Ishikawa (cell line): ENCODE measurements at regions not wholly inside any gene's neighbourhood (a gene's known extent, or its start where the extent isn't known, plus 50 kb on each side); places are given as distances from the start of the nearest gene placed in this dataset.

Experiments
- CEBPB ChIP-seq: IDR thresholded peaks from 2 replicates; pipeline ENCODE4 v1.6.1; 2012
- CREB1 ChIP-seq: IDR thresholded peaks from 2 replicates; pipeline ENCODE4 v1.6.1; 2012; ENCODE audit warnings: low read depth
- EGR1 ChIP-seq: IDR thresholded peaks from 2 replicates; pipeline ENCODE4 v1.6.1; 2012
- EP300 ChIP-seq: IDR thresholded peaks from 2 replicates; pipeline ENCODE4 v1.6.1; 2012; ENCODE audit warnings: borderline replicate concordance
- FOXM1 ChIP-seq: IDR thresholded peaks from 2 replicates; pipeline ENCODE4 v1.6.1; 2012; ENCODE audit warnings: low read depth, borderline replicate concordance
- MAX ChIP-seq: IDR thresholded peaks from 2 replicates; pipeline ENCODE4 v1.6.1; 2012
- NFIC ChIP-seq: IDR thresholded peaks from 2 replicates; pipeline ENCODE4 v1.6.1; 2012
- RAD21 ChIP-seq: IDR thresholded peaks from 2 replicates; pipeline ENCODE4 v1.6.1; 2012; ENCODE audit warnings: low read depth
- REST ChIP-seq: IDR thresholded peaks from 2 replicates; pipeline ENCODE4 v1.6.1; 2012; ENCODE audit warnings: low read depth, mild to moderate bottlenecking
- TAF1 ChIP-seq: IDR thresholded peaks from 2 replicates; pipeline ENCODE4 v1.6.1; 2012; ENCODE audit warnings: low read depth, mild to moderate bottlenecking
- TCF12 ChIP-seq: IDR thresholded peaks from 2 replicates; pipeline ENCODE4 v1.6.1; 2012; ENCODE audit warnings: low read depth
- TEAD4 ChIP-seq: IDR thresholded peaks from 2 replicates; pipeline ENCODE4 v1.6.1; 2012
- YY1 ChIP-seq: IDR thresholded peaks from 2 replicates; pipeline ENCODE4 v1.6.1; 2012; ENCODE audit warnings: low read depth
- ZBTB7A ChIP-seq: IDR thresholded peaks from 2 replicates; pipeline ENCODE4 v1.6.1; 2012; ENCODE audit warnings: low read depth
- TF ChIP-seq, protein P1 (sequence below): IDR thresholded peaks from 2 replicates; pipeline ENCODE4 v1.6.1; 2012

DNA sequence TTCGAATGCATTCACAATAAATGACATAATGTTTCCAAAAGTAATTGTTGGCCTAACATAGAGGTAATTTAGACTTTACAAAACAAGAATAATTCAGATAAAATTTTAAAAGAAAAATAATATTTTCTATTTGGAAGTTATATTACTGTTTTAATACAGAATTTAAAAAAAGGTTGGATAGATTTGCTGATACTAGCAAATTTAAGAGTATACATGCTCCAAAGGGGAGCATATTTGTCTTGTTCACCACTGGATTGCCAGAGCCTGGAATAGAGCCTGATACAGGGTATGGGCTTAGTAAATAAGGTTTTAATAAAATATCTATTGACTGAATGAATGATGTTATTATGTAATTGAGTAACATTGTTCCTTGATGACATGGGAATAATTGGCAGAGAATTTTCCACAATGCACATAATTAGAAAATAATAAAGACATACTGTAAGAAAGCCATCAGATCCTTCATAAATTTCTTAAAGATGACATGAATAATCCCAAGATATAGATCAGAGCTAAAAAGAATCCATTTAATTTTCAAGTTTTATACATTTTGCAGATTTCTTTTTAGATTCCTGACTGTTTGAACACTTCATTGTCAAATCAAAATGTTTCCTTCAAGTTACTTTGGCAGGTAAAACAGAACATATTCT is 305.3 kb downstream of the SLC6A15 start:
- TF ChIP-seq CEBPB (no peak), TEAD4 (no peak), TCF12 (no peak), FOXM1 (no peak), REST (no peak), NFIC (no peak), RAD21 (no peak), TAF1 (no peak), ZBTB7A (no peak), EGR1 (no peak), MAX (no peak), EP300 (no peak), CREB1 (no peak), YY1 (no peak)
- TF ChIP-seq, protein P1, sequence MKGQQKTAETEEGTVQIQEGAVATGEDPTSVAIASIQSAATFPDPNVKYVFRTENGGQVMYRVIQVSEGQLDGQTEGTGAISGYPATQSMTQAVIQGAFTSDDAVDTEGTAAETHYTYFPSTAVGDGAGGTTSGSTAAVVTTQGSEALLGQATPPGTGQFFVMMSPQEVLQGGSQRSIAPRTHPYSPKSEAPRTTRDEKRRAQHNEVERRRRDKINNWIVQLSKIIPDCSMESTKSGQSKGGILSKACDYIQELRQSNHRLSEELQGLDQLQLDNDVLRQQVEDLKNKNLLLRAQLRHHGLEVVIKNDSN, result no peak

GRCh38 chr12:84605983-84606382 is 306.6 kb downstream of the SLC6A15 start:
- no peak for TF ChIP-seq CEBPB
- no peak for TF ChIP-seq TCF12
- no peak for TF ChIP-seq YY1
- TF ChIP-seq FOXM1, result no peak
- no peak for TF ChIP-seq EGR1
- TF ChIP-seq NFIC, result no peak
- TF ChIP-seq CREB1, result no peak
- TF ChIP-seq TAF1, result no peak
- TF ChIP-seq, protein P1, result no peak
- no peak for TF ChIP-seq TEAD4
- no peak for TF ChIP-seq REST
- TF ChIP-seq EP300, result no peak

- TF ChIP-seq REST, result no peak
- TF ChIP-seq ZBTB7A, result no peak
- TF ChIP-seq EP300, result no peak
- TF ChIP-seq EGR1, result no peak
- TF ChIP-seq NFIC, result no peak
- TF ChIP-seq RAD21, result no peak
- no peak for TF ChIP-seq TAF1
- TF ChIP-seq YY1, result no peak
- no peak for TF ChIP-seq TEAD4
- TF ChIP-seq CREB1, result no peak
- TF ChIP-seq MAX, result no peak
- no peak for TF ChIP-seq FOXM1
- TF ChIP-seq TCF12, result no peak
- TF ChIP-seq, protein P1, result no peak
- TF ChIP-seq CEBPB, result no peak
Measured at GRCh38 chr12:84604551-84604950, 308.0 kb downstream of the SLC6A15 start.
